ENCODE measurements at regions not wholly inside any gene's neighbourhood (a gene's known extent, or its start where the extent isn't known, plus 50 kb on each side); places are given as distances from the start of the nearest gene placed in this dataset.

DNA sequence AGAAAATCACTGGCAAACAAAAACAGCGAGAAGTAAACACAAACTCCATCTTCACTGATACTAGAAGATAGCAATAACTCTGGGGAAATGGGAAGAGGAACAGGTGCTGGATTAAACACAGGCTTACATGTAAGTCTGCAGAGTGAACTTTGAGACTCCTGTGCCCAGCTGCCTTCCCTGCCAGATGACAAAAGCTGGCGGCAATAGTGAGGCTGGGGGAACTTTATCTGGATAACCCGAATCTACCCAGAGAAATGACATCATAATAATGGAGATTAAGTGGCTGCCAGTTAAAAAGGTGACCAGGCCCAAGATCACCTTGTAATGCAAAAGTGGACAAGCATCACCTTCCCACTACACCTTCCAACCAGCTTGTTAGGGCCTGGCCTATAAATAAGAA is 184.5 kb downstream of the CHRM3 start:
- H3K4me2 ChIP-seq (ENCODE audit: control insufficient read depth, extremely low read depth, insufficient read depth, low read depth, low read length) = no peak overlapping the region
- no peak overlapping the region for H3K4me3 ChIP-seq (ENCODE audit: control insufficient read depth in 2 of 3, extremely low read depth in 1 of 3, insufficient read depth in 2 of 3, low read depth in 1 of 3, low read length in 3 of 3)
- no peak overlapping the region for H3K9ac ChIP-seq (ENCODE audit: control insufficient read depth, extremely low read depth, insufficient read depth, low read length)
- dilution Hi-C loops (cut with MboI; ENCODE audit: extremely low pct_ligation_motif_present, low sequenced_read_pairs) = no loop called here
- H3K27ac ChIP-seq (ENCODE audit: control insufficient read depth, insufficient read depth, low read length) = no peak overlapping the region
- no peak overlapping the region for H2AFZ ChIP-seq (ENCODE audit: control insufficient read depth, low read length)
- H3K4me1 ChIP-seq (ENCODE audit: control insufficient read depth, extremely low read depth, insufficient read depth, low read length) = no peaks in the 10 kb centered on the region
- no peak for DNase-seq (ENCODE audit: low read depth, low spot score)
- H3K36me3 ChIP-seq (ENCODE audit: control insufficient read depth in 2 of 2, extremely low read depth in 1 of 2, insufficient read depth in 2 of 2, low read length in 2 of 2) = no peaks in the 10 kb centered on the region
- no peaks in the 10 kb centered on the region for H3K9me1 ChIP-seq (ENCODE audit: control insufficient read depth, extremely low read depth, insufficient read depth, low read length)
- H3K9me3 ChIP-seq (ENCODE audit: control insufficient read depth, low read depth, low read length) = no peaks in the 10 kb centered on the region
- H3K27me3 ChIP-seq (ENCODE audit: control insufficient read depth, extremely low read depth, insufficient read depth, low read length) = no peaks in the 10 kb centered on the region
- FAIRE-seq = no peak
- no peaks in the 10 kb centered on the region for H4K20me1 ChIP-seq (ENCODE audit: control insufficient read depth, extremely low read depth, insufficient read depth, low read length)
- no peaks in the 10 kb centered on the region for H3K79me2 ChIP-seq (ENCODE audit: control insufficient read depth, insufficient read depth, low read length)
- no peak for TF ChIP-seq EZH2 (IDR thresholded peaks at IDR 0.05; ENCODE audit: low read length)
- TF ChIP-seq CTCF (optimal IDR thresholded peaks at IDR 0.05 in 1 of 3, IDR thresholded peaks at IDR 0.05 in 1 of 3, conservative IDR thresholded peaks at IDR 0.05 in 1 of 3; ENCODE audit: extremely low read depth in 1 of 3, insufficient read depth in 2 of 3, low read length in 3 of 3) = no peak

DNA sequence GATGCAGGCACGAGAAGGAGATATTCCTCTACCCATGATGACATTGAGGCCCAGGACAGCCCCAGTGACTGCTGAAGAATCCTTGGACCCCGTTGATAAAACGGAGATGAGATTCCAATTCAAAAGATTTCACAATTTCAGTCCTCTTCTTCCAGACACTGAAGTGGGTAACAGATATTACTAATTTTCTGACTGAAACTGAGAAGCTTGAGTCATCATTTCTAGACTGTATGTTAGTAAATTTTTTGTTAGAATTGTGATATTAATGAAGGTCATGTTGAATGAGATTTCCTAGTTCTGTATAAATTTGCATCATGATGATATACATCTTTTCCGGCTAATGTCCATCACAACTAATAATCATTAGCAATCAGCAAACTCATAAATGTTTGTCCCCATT is 185.8 kb downstream of the CHRM3 start:
- no peaks in the 10 kb centered on the region for H4K20me1 ChIP-seq (ENCODE audit: control insufficient read depth, extremely low read depth, insufficient read depth, low read length)
- H3K4me3 ChIP-seq (ENCODE audit: control insufficient read depth in 2 of 3, extremely low read depth in 1 of 3, insufficient read depth in 2 of 3, low read depth in 1 of 3, low read length in 3 of 3) = no peak overlapping the region
- TF ChIP-seq EZH2 (IDR thresholded peaks at IDR 0.05; ENCODE audit: low read length) = no peak
- no peak for TF ChIP-seq CTCF (optimal IDR thresholded peaks at IDR 0.05 in 1 of 3, IDR thresholded peaks at IDR 0.05 in 1 of 3, conservative IDR thresholded peaks at IDR 0.05 in 1 of 3; ENCODE audit: extremely low read depth in 1 of 3, insufficient read depth in 2 of 3, low read length in 3 of 3)
- H3K9ac ChIP-seq (ENCODE audit: control insufficient read depth, extremely low read depth, insufficient read depth, low read length) = no peak overlapping the region
- H3K9me1 ChIP-seq (ENCODE audit: control insufficient read depth, extremely low read depth, insufficient read depth, low read length) = no peaks in the 10 kb centered on the region
- no peak overlapping the region for H2AFZ ChIP-seq (ENCODE audit: control insufficient read depth, low read length)
- H3K36me3 ChIP-seq (ENCODE audit: control insufficient read depth in 2 of 2, extremely low read depth in 1 of 2, insufficient read depth in 2 of 2, low read length in 2 of 2) = no peaks in the 10 kb centered on the region
- H3K4me1 ChIP-seq (ENCODE audit: control insufficient read depth, extremely low read depth, insufficient read depth, low read length) = no peaks in the 10 kb centered on the region
- H3K9me3 ChIP-seq (ENCODE audit: control insufficient read depth, low read depth, low read length) = no peaks in the 10 kb centered on the region
- dilution Hi-C loops (cut with MboI; ENCODE audit: extremely low pct_ligation_motif_present, low sequenced_read_pairs) = no loop called here
- FAIRE-seq (no peak), DNase-seq (ENCODE audit: low read depth, low spot score) (no peak)
- H3K79me2 ChIP-seq (ENCODE audit: control insufficient read depth, insufficient read depth, low read length) = no peaks in the 10 kb centered on the region
- H3K27ac ChIP-seq (ENCODE audit: control insufficient read depth, insufficient read depth, low read length) = no peak overlapping the region
- H3K27me3 ChIP-seq (ENCODE audit: control insufficient read depth, extremely low read depth, insufficient read depth, low read length) = no peaks in the 10 kb centered on the region
- no peak overlapping the region for H3K4me2 ChIP-seq (ENCODE audit: control insufficient read depth, extremely low read depth, insufficient read depth, low read depth, low read length)

Data from keratinocyte (primary cell).